Trophoblast cell (in vitro differentiated cells and primary cell): ENCODE measurements at regions not wholly inside any gene's neighbourhood (a gene's known extent, or its start where the extent isn't known, plus 50 kb on each side); places are given as distances from the start of the nearest gene placed in this dataset.

Experiments used
- DNase-seq, 2 donors: peaks; one replicate each; pipeline ENCODE4 v3.0.0-alpha.2; 2016
- H2AFZ ChIP-seq: 2 replicates; pipeline ENCODE4 v1.6.1; 2013; ENCODE audit warnings: low read length, moderate library complexity, mild to moderate bottlenecking; ENCODE audit not compliant: insufficient read depth, poor library complexity
- H2AK5ac ChIP-seq: 2 replicates; pipeline ENCODE4 v1.6.1; 2013; ENCODE audit warnings: mild to moderate bottlenecking, low read length
- H2BK120ac ChIP-seq: 2 replicates; pipeline ENCODE4 v1.6.1; 2013; ENCODE audit warnings: low read length, mild to moderate bottlenecking, moderate library complexity; ENCODE audit not compliant: insufficient read depth, poor library complexity
- H2BK12ac ChIP-seq: 2 replicates; pipeline ENCODE4 v1.6.1; 2013; ENCODE audit warnings: mild to moderate bottlenecking, low read length, moderate library complexity
- H2BK5ac ChIP-seq: 2 replicates; pipeline ENCODE4 v1.6.1; 2013; ENCODE audit warnings: low read length, low read depth, moderate library complexity, mild to moderate bottlenecking; ENCODE audit not compliant: poor library complexity
- H3K14ac ChIP-seq: 2 replicates; pipeline ENCODE4 v1.6.1; 2013; ENCODE audit warnings: mild to moderate bottlenecking, low read length
- H3K18ac ChIP-seq: 2 replicates; pipeline ENCODE4 v1.6.1; 2013; ENCODE audit warnings: mild to moderate bottlenecking, low read length
- H3K23ac ChIP-seq: 2 replicates; pipeline ENCODE4 v1.6.1; 2013; ENCODE audit warnings: low read length
- H3K27ac ChIP-seq: 2 replicates; pipeline ENCODE4 v1.5.1; 2013; ENCODE audit warnings: low read depth, mild to moderate bottlenecking, inconsistent platforms, low read length, moderate library complexity
- H3K27me3 ChIP-seq: 2 replicates; pipeline ENCODE4 v1.6.1; 2013; ENCODE audit warnings: inconsistent platforms, mild to moderate bottlenecking, low read length, moderate library complexity; ENCODE audit not compliant: insufficient read depth
- H3K36me3 ChIP-seq, 2 experiments: 1 replicate in 1 of 2; 2 replicates in 1 of 2; pipeline ENCODE4 v1.6.1; 2013; ENCODE audit warnings: low read length in 2 of 2, mild to moderate bottlenecking in 2 of 2, moderate library complexity in 1 of 2; ENCODE audit not compliant: insufficient read depth in 2 of 2, control insufficient read depth in 1 of 2
- H3K4ac ChIP-seq: 2 replicates; pipeline ENCODE4 v1.6.1; 2013; ENCODE audit warnings: low read depth, mild to moderate bottlenecking, low read length, moderate library complexity
- H3K4me1 ChIP-seq, 2 experiments: 1 replicate in 1 of 2; 2 replicates in 1 of 2; pipeline ENCODE4 v1.6.1; 2013; ENCODE audit warnings: low read length in 2 of 2, mild to moderate bottlenecking in 2 of 2, moderate library complexity in 1 of 2; ENCODE audit not compliant: insufficient read depth in 2 of 2, control insufficient read depth in 1 of 2
- H3K4me2 ChIP-seq: 2 replicates; pipeline ENCODE4 v1.6.1; 2013; ENCODE audit warnings: inconsistent platforms, mild to moderate bottlenecking, low read length, moderate library complexity
- H3K4me3 ChIP-seq: 2 replicates; pipeline ENCODE4 v1.5.1; 2013; ENCODE audit warnings: mild to moderate bottlenecking, low read depth, low read length, inconsistent platforms
- H3K79me1 ChIP-seq: one replicate; pipeline ENCODE4 v1.6.1; 2013; ENCODE audit warnings: low read length
- H3K79me2 ChIP-seq: 2 replicates; pipeline ENCODE4 v1.6.1; 2013; ENCODE audit warnings: low read length, mild to moderate bottlenecking; ENCODE audit not compliant: control insufficient read depth, insufficient read depth, poor library complexity
- H3K9ac ChIP-seq: 2 replicates; pipeline ENCODE4 v1.6.1; 2013; ENCODE audit warnings: mild to moderate bottlenecking, low read length
- H3K9me3 ChIP-seq: 2 replicates; pipeline ENCODE4 v1.6.1; 2013; ENCODE audit warnings: low read depth, mild to moderate bottlenecking, control low read depth, inconsistent platforms, low read length; ENCODE audit not compliant: insufficient read depth
- H4K12ac ChIP-seq: 2 replicates; pipeline ENCODE4 v1.6.1; 2013; ENCODE audit warnings: low read depth, mild to moderate bottlenecking, low read length, moderate library complexity
- H4K8ac ChIP-seq: 2 replicates; pipeline ENCODE4 v1.6.1; 2013; ENCODE audit warnings: low read depth, mild to moderate bottlenecking, low read length, moderate library complexity
- H4K91ac ChIP-seq: one replicate; pipeline ENCODE4 v1.6.1; 2013; ENCODE audit warnings: low read depth, mild to moderate bottlenecking, low read length, moderate library complexity
- WGBS: extraction: QIAGEN DNeasy Blood & Tissue Kit; methylation state at CpG from one replicate; pipeline ENCODE4 v1.1.7; 2013; ENCODE audit warnings: missing lambda C conversion rate; ENCODE audit not compliant: insufficient read length, insufficient coverage; ENCODE audit errors: extremely low coverage; 5-methylcytosine and 5-hydroxymethylcytosine counted together

DNA sequence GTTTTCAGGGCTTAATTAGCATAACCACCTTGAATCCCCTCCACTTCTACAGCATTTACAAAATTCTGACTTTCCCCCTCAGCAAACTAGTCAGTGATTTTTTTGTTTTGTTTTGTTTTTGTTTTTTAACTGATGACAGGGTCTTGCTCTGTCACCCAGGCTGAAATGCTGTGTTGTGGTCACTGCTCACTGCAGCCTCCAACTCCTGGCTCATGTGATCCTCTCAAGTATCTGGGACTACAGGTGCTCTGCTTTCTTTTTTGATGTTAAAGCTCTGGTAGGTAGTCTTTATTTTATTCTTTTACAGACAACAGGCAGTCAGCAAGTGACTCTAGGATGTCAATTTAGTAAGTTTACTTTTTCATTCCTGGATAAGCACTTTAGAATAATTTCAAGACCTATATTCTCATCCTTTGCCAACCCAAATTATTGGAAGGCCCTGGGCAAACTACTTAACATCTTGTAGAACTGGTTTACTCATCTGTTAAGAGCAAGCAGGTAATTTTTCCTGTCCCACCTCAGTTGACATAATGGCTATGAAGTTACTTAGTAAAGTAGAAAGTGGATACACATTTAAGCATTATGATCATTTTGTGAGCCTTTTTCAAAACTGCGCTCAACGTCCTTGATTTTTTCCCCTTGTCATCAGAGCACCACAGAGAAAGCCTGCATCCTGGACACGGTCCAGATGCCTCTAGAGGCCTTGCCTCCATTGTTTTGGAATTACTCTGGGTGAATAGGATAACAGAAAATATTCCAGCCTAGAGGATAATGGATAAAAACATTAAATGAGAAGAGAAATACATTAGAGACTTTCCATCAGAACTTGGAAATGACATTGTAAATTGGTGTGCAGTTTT is 69.9 kb upstream of the NDUFB4 start:
- Histone ChIP-seq H3K4me2 (no peak overlapping the region), H2AK5ac (no peak overlapping the region), H3K14ac (no peak overlapping the region), H3K27me3 (no peaks in the 10 kb centered on the region), H3K36me3 (no peaks in the 10 kb centered on the region), H3K9me3 (no peaks in the 10 kb centered on the region), H3K23ac (no peak overlapping the region), H3K4ac (no peak overlapping the region), H3K79me1 (no peaks in the 10 kb centered on the region), H2BK12ac (no peak overlapping the region), H3K18ac (no peak overlapping the region), H4K12ac (no peak overlapping the region), H2BK5ac (no peak overlapping the region), H3K9ac (no peak overlapping the region), H3K79me2 (no peaks in the 10 kb centered on the region), H3K27ac (no peak overlapping the region), H4K8ac (no peak overlapping the region), H4K91ac (no peak overlapping the region), H2BK120ac (no peak overlapping the region), H3K4me1 (peaks cover 0 to 4% of the 10 kb centered on the region in 2 experiments), H2AFZ (no peak overlapping the region), H3K4me3 (no peak overlapping the region)
- WGBS = no CpG with 5 or more reads among the region's 3 CpGs
- DNase-seq = no peak

DNA sequence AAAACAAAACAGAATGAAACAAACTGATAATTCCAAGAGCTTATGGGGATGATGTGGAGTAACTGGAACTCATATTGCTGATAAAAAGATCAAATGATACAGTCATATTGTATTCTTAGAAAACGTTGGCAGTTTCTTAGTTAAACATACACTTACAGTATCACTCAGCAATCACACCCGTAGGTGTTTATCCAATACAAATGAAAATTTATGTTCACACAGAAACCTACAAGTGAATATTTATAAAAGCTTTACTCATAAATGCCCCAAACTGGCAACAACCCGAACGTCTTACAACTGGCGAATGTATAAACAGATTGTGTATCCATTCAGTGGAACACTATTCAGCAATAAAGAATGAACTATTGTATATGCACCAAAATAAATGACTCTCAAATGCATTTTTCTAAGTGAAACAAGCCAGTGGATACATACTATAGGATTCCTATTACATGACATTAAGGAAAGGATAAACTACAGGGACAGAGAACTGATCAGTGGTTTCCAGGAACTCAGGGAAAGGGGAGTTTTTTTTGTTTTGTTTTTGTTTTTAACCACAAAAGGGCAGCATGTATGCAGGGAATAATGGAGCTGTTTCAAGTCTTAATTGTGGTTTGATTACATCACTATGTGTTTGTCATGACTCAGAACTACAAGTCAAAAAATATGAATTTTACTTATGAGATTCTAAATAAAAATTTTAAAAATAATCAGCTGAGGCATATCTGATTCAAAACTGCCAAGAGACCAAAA is 71.8 kb upstream of the NDUFB4 start:
- no peak for DNase-seq
- no peaks in the 10 kb centered on the region for H3K27me3 ChIP-seq

DNA sequence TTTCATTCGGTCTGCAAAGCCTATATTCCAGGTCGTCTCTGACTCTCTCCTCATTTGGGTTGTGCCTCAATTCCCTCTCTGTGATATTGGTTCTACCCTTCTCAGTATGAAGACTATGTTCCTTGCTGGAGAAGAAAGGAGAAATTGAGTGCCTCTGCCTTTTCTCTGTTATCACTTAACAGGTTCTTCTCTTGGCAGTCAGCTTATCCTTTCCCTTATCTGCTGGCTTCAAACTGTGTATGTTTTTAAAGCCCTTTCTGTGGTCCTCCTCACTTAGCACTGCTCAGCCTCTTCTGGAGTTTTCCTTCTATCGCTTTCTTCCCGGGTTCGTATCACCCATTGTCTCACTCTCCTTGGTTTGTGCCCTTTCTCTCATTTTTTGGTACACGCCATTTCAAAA is 65.3 kb upstream of the FSTL1 start:
- no peaks in the 10 kb centered on the region for H3K36me3 ChIP-seq
- no peaks in the 10 kb centered on the region for H3K79me2 ChIP-seq
- H2BK12ac ChIP-seq = no peak overlapping the region
- no peak overlapping the region for H3K4me2 ChIP-seq
- H2AFZ ChIP-seq = no peak overlapping the region
- no peak overlapping the region for H3K14ac ChIP-seq
- H4K8ac ChIP-seq = no peak overlapping the region
- H4K12ac ChIP-seq = no peak overlapping the region
- DNase-seq = no peak
- H3K27me3 ChIP-seq = no peaks in the 10 kb centered on the region
- H3K4ac ChIP-seq = no peak overlapping the region
- no peak overlapping the region for H3K9ac ChIP-seq
- H3K4me3 ChIP-seq = no peak overlapping the region
- no peak overlapping the region for H4K91ac ChIP-seq
- H2BK120ac ChIP-seq = no peak overlapping the region
- H3K79me1 ChIP-seq = no peaks in the 10 kb centered on the region
- H3K27ac ChIP-seq = no peak overlapping the region
- H2AK5ac ChIP-seq = no peak overlapping the region
- WGBS = no CpG with 5 or more reads among the region's 6 CpGs
- no peaks in the 10 kb centered on the region for H3K9me3 ChIP-seq
- H3K4me1 ChIP-seq = no peaks in the 10 kb centered on the region
- no peak overlapping the region for H3K23ac ChIP-seq
- no peak overlapping the region for H2BK5ac ChIP-seq
- no peak overlapping the region for H3K18ac ChIP-seq

More for the DNA sequence above, 71.8 kb upstream of the NDUFB4 start:
- Histone ChIP-seq H3K36me3 (no peaks in the 10 kb centered on the region), H3K4me3 (no peak overlapping the region), H2AK5ac (no peak overlapping the region), H3K79me2 (no peaks in the 10 kb centered on the region), H4K12ac (no peak overlapping the region), H4K8ac (no peak overlapping the region), H3K23ac (no peak overlapping the region), H3K9ac (no peak overlapping the region), H4K91ac (no peak overlapping the region), H2BK12ac (no peak overlapping the region), H3K27ac (no peak overlapping the region), H3K4me1 (peaks cover 0 to 4% of the 10 kb centered on the region in 2 experiments), H3K79me1 (no peaks in the 10 kb centered on the region), H3K14ac (no peak overlapping the region), H3K9me3 (no peaks in the 10 kb centered on the region), H2BK5ac (no peak overlapping the region), H3K4ac (no peak overlapping the region), H2AFZ (no peak overlapping the region), H2BK120ac (no peak overlapping the region), H3K18ac (no peak overlapping the region), H3K4me2 (no peak overlapping the region)
- no CpG with 5 or more reads among the region's 5 CpGs for WGBS

DNA sequence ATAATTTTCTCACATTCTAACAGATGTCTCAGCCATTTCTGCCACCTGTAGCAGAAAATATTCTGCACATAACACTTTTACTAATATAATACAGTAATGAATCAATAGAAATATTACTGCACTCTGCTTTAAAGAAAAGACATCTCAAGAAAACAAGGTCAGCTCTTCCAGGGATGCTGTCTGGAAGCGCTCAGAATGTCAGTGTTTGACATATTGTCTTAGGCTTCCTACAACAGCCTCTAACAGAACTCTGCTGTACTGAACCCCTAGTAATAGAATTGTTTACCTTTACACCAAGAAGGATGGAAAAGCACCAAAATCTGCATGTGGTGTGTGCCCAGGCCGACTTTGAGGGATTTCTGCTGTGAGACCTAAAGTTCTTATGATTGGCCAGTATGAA is 61.9 kb upstream of the FSTL1 start:
- no peak overlapping the region for H3K4me3 ChIP-seq
- no peak overlapping the region for H3K23ac ChIP-seq
- no peak overlapping the region for H3K4ac ChIP-seq
- H2AK5ac ChIP-seq = no peak overlapping the region
- H3K27me3 ChIP-seq = no peaks in the 10 kb centered on the region
- H4K91ac ChIP-seq = no peak overlapping the region
- no peak overlapping the region for H2BK12ac ChIP-seq
- no peak overlapping the region for H4K12ac ChIP-seq
- H4K8ac ChIP-seq = no peak overlapping the region
- H3K79me2 ChIP-seq = no peaks in the 10 kb centered on the region
- H3K36me3 ChIP-seq = no peaks in the 10 kb centered on the region
- H3K14ac ChIP-seq = no peak overlapping the region
- H3K27ac ChIP-seq = no peak overlapping the region
- H3K18ac ChIP-seq = no peak overlapping the region
- no peak overlapping the region for H2BK5ac ChIP-seq
- no CpG with 5 or more reads among the region's 2 CpGs for WGBS
- H3K4me1 ChIP-seq = no peaks in the 10 kb centered on the region
- no peak overlapping the region for H3K9ac ChIP-seq
- H3K4me2 ChIP-seq = no peak overlapping the region
- no peaks in the 10 kb centered on the region for H3K9me3 ChIP-seq
- H3K79me1 ChIP-seq = no peaks in the 10 kb centered on the region
- no peak overlapping the region for H2BK120ac ChIP-seq
- H2AFZ ChIP-seq = no peak overlapping the region
- DNase-seq = no peak
